Upper lobe of right lung (tissue), 1 donor: ENCODE measurements at regions not wholly inside any gene's neighbourhood (a gene's known extent, or its start where the extent isn't known, plus 50 kb on each side); places are given as distances from the start of the nearest gene placed in this dataset.
A peak's percentile ranks its signal among the peaks of the same experiment; 100 is the strongest.

Experiments used
- ATAC-seq: fragments of 200-7000 bp; cut with Tn5 transposase; one replicate; pipeline ENCODE4 v1.9.1; 2020; ENCODE audit warnings: mild to moderate bottlenecking, moderate library complexity
- DNase-seq: peaks from one replicate; pipeline ENCODE4 v3.0.0-alpha.2; 2020
- H3K27ac ChIP-seq: fragments of 200-600 bp; one replicate; pipeline ENCODE4 v1.8.0; 2022
- H3K27me3 ChIP-seq: fragments of 200-600 bp; one replicate; pipeline ENCODE4 v1.8.0; 2022; ENCODE audit warnings: mild to moderate bottlenecking
- H3K36me3 ChIP-seq: fragments of 200-600 bp; one replicate; pipeline ENCODE4 v1.8.0; 2022
- H3K4me1 ChIP-seq: fragments of 200-600 bp; one replicate; pipeline ENCODE4 v1.8.0; 2022
- H3K4me3 ChIP-seq: fragments of 200-600 bp; one replicate; pipeline ENCODE4 v1.8.0; 2022; ENCODE audit warnings: mild to moderate bottlenecking
- H3K9me3 ChIP-seq: fragments of 200-600 bp; one replicate; pipeline ENCODE4 v1.8.0; 2022
- intact Hi-C: fragments of 100-400 bp; cut with DNase I; formaldehyde crosslinking; loops from one replicate; pipeline ENCODE4 v1.11.0; 2022
- TF ChIP-seq, protein P1 (sequence below): fragments of 200-600 bp; IDR thresholded peaks from one replicate; pipeline ENCODE4 v1.8.0; 2022; ENCODE audit warnings: antibody characterized with exemption
- donor health status: DM: no; HTN: yes; CAD: no; lungs with severe emphysema.

DNA sequence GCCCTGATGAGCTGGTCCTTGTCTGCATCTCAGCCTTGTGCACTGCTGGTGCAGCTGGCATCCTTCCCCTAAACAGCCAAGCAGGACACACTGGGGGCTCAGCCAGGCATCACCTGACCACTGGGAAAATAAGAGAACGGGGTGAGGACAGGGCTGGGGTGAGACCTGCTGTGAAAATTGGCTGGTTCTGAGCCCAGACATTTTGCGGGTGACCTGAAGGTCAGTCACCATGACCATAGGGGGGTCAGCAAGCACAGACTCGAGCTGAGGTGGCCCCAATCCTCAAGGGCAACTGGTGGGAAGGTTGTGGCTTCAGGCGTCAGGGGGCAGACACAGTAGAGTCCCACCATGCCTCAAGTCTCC, 144.9 kb upstream of the TWIST2 start:
- Histone ChIP-seq H3K4me1 (peaks cover 16% of the 10 kb centered on the region), H3K9me3 (no peaks in the 10 kb centered on the region), H3K27me3 (no peaks in the 10 kb centered on the region), H3K36me3 (no peaks in the 10 kb centered on the region), H3K4me3 (no peak overlapping the region), H3K27ac (no peak overlapping the region)
- TF ChIP-seq, protein P1, sequence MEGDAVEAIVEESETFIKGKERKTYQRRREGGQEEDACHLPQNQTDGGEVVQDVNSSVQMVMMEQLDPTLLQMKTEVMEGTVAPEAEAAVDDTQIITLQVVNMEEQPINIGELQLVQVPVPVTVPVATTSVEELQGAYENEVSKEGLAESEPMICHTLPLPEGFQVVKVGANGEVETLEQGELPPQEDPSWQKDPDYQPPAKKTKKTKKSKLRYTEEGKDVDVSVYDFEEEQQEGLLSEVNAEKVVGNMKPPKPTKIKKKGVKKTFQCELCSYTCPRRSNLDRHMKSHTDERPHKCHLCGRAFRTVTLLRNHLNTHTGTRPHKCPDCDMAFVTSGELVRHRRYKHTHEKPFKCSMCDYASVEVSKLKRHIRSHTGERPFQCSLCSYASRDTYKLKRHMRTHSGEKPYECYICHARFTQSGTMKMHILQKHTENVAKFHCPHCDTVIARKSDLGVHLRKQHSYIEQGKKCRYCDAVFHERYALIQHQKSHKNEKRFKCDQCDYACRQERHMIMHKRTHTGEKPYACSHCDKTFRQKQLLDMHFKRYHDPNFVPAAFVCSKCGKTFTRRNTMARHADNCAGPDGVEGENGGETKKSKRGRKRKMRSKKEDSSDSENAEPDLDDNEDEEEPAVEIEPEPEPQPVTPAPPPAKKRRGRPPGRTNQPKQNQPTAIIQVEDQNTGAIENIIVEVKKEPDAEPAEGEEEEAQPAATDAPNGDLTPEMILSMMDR, result no peak
- DNase-seq (no peak), ATAC-seq (no peak)
- intact Hi-C loops, result no loop called here

DNA sequence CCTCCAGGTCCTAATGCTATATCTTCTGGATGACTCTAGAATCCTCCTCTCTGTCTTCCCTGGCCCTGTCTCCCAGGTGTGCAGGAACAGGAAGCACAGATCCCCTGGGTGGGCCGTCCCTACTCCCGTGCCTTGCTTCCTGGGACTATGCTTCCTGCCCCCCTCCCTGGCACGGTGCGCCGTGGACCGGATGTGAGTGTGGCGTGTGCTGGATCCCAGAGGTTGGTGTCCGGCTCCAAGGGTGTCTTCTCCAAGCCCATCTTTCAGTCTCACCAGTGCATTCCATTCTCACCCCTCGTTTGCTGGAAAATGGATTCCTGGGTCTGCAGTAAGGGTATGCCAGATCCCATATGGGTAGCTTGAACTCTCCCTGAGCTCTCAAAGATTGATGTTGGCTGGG, 144.4 kb upstream of the TWIST2 start:
- DNase-seq (no peak), ATAC-seq (no peak)
- Histone ChIP-seq H3K4me3 (no peak overlapping the region), H3K9me3 (no peaks in the 10 kb centered on the region), H3K27ac (no peak overlapping the region), H3K27me3 (no peaks in the 10 kb centered on the region), H3K4me1 (peaks cover 16% of the 10 kb centered on the region), H3K36me3 (no peaks in the 10 kb centered on the region)
- TF ChIP-seq, protein P1, result no peak
- intact Hi-C loops, result no loop called here

DNA sequence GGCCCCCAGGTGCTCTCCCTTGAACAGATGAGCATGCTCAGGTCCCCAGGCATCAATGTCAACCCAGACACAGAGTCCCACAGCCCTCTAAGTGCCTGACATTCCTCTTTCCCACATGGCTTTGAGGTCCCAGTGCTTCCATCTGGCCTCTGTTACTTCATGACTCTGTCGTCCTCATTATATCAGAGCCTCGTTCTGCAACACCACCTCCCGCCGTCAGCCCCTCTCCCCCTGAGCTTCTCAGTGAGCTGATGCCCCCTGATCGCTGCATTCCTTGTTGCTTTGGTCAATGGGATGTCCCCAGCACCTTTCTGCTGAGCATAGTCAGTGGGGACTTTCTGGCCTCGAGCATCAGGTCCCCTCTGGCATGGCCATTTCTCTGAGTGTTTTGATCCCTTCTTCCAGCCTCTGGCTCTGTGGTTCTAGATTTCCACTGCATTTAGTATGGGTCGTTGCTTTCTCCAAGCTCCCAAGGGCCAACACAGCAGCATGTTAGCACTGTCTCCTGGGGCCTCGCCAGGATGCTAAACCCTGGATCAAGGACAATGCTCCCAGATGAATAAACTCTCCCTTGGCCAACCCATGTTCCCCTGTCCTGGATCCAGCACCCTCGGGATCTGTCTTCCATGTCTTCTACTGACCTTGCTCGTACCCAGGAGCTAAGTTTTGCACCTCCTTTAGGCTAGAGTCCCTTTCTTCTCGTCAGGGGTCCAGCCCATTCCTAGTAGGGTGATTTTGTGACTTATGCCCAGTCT, 143.2 kb upstream of the TWIST2 start:
- Histone ChIP-seq H3K4me1 (peaks cover 9% of the 10 kb centered on the region), H3K36me3 (no peaks in the 10 kb centered on the region), H3K9me3 (no peaks in the 10 kb centered on the region), H3K4me3 (no peak overlapping the region), H3K27me3 (no peaks in the 10 kb centered on the region), H3K27ac (no peak overlapping the region)
- TF ChIP-seq, protein P1, result no peak
- DNase-seq, result no peak
- ATAC-seq, result no peak
- intact Hi-C loops, result no loop called here

DNA sequence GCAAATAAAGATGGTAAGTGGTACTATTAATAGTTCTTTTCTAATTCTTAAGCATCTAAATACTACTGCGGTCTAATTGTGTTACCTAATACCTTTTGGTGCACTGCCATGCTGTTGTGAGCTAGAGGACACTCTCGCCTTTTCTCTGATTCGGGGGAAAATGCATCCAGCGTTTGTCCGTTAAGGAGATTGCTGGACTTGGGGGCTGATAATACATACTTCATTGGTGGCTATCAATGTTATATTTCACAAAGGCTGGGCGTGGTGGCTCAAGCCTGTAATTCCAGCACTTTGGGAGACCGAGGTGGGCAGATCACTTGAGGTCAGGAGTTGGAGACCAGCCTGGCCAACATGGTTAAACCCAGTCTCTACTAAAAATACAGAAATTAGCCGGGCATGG, 141.7 kb upstream of the TWIST2 start:
- no peak for ATAC-seq
- Histone ChIP-seq H3K4me1 (peaks cover 2% of the 10 kb centered on the region), H3K4me3 (no peak overlapping the region), H3K27me3 (no peaks in the 10 kb centered on the region), H3K27ac (no peak overlapping the region), H3K36me3 (no peaks in the 10 kb centered on the region), H3K9me3 (no peaks in the 10 kb centered on the region)
- DNase-seq, result no peak
- intact Hi-C loops, result no loop called here
- TF ChIP-seq, protein P1, result no peak

DNA sequence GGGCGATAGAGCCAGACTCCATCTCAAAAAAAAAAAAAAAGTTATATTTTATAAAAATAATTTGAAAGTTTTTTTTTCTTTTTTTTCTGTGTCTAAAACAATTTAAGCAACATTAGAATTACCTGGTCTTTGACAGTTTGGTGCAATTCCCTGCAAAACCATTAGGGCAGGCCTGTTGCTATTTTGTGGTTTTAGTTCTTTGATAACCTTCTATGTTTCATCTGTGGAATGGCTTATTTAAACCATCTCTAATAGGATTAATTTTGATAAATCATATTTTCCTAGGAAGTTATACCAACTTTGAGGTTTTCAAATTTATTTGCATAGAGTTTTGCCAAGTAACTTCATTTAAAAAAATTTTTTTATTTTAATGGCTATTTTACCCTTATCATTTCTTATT, 141.2 kb upstream of the TWIST2 start:
- H3K27me3 ChIP-seq, result no peaks in the 10 kb centered on the region
- no peak overlapping the region for H3K4me3 ChIP-seq
- H3K36me3 ChIP-seq, result no peaks in the 10 kb centered on the region
- H3K27ac ChIP-seq, result no peak overlapping the region
- ATAC-seq (no peak), DNase-seq (no peak)
- intact Hi-C loops, result no loop called here
- no peaks in the 10 kb centered on the region for H3K9me3 ChIP-seq
- TF ChIP-seq, protein P1, result peak; percentile 15
- H3K4me1 ChIP-seq, result no peaks in the 10 kb centered on the region
